Stimulated activated CD8-positive, alpha-beta memory T cell treated with anti-CD3 and anti-CD28 coated beads, Interleukin-7, amount 100 ng/mL, for 24 hours (primary cell): ENCODE measurements at regions not wholly inside any gene's neighbourhood (a gene's known extent, or its start where the extent isn't known, plus 50 kb on each side); places are given as distances from the start of the nearest gene placed in this dataset.

Source experiments
- DNase-seq: peaks from one replicate; pipeline ENCODE4 v3.0.0-alpha.2; 2020; ENCODE audit warnings: low read depth

DNA sequence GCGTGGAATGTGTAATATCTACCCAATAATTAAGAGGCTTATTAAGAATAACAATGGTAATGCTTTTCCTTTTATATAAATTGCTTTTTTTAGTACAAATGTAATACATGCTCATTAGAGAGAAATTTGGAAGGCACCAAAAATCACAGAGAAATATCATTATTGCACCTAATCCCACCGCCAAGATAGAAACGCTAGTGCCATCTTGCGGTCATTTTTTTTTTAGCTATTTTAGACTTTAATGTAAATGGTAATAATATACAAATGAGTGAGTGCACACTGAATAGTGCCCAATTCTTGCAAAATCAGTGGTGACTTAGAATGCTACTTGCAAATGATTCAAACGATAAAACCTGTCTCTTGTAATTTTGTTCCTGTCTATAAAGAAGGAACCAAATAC is 576.8 kb upstream of the TMEM132C start:
- no peak for DNase-seq

DNA sequence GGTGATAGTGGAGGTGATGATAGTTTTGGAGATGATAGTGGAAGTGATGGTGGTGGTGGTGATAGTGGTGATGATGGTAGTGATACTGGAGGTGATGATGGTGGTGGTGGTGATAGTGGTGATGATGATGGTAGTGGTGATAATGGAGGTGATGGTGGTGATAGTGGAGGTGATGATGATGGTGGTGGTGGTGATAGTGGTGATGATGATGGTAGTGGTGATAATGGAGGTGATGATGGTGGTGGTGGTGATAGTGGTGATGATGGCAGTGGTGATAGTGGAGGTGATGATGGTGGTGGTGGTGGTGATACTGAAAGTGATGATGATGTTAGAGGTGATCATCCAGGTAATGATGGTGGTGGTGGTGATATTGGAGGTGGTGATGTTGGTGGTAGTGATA is 570.0 kb upstream of the TMEM132C start:
- no peak for DNase-seq

- DNase-seq: no peak
Measured at GRCh38 chr12:127703026-127703425, 563.9 kb upstream of the TMEM132C start.

DNA sequence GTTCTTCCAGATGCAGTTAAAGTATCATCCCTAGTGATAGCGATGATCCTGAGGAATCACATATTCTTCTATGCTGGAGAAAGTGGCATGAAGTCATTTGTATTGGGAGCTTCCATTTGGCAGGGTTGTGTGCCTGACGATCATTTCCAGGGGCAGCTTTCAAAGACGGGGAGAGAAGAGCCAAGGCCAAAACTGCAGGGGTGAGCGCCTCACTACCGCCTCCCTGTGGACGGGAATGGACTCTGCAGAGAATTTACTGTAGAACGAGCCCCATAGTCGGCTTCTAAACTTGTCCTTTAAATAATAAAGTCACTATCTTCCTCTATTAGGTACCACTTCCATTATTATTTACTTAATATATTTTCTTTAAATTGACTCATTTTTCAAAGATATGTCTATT is 555.9 kb upstream of the TMEM132C start:
- DNase-seq: no peak

DNA sequence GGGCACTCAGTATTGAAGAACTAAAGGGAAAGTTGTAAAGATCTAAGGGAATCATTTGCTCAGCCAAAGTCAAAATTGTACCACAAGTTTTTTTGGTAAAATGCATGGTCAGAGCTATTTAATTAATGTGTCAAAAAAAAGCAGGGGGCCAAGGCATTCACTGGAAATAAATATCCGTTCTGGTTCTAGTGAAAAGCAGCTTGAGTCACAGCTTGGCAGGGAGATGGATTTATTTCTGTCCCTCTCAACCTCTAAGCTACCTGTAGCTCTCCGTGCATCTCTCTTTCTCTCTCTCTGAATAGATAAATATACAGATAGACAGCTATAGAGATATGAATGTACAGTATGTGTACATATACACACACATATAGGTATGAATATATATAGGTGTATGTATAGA is 554.4 kb upstream of the TMEM132C start:
- no peak for DNase-seq

DNA sequence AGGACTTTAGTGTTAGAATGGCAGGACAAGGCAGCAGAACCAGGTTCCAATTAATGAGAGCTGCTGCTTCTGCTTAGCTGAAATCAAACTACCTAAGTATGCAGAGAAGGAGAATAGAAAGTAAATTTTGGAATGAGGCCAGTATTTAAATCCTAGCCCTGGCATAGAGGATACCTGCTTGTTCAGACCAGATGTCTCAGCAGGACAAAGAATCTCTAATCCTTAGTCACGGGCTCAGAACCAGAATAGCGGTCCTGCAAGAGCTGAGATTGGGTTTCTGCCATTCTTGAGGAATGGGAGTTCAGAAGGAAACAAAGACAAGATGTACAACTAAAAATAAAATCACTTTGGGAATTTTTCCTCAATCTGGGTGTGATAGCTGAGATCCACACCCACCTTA is 550.8 kb upstream of the TMEM132C start:
- no peak for DNase-seq

GRCh38 chr12:127717278-127717677 is 549.7 kb upstream of the TMEM132C start:
- DNase-seq: no peak

GRCh38 chr12:127720334-127720733 is 546.6 kb upstream of the TMEM132C start:
- no peak for DNase-seq

DNA sequence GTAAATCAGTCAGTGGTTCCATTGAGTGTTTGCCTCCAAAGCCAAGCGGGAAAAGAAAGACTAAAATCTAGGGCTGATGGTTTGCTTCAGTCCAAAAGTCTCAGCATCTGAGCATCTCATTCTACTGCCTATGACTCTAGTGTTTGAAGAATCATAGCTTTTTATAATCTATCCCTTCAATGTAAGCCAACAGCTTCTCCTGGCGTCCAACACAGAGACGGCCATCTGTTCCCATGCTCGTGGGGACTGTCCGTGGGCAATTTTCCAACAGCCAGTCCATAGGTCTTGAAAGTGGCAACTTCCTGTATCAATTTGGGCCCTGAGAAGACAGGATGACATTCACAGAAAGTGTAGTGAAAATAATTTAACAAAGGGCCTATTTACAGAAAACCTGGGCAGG is 544.4 kb upstream of the TMEM132C start:
- no peak for DNase-seq

DNA sequence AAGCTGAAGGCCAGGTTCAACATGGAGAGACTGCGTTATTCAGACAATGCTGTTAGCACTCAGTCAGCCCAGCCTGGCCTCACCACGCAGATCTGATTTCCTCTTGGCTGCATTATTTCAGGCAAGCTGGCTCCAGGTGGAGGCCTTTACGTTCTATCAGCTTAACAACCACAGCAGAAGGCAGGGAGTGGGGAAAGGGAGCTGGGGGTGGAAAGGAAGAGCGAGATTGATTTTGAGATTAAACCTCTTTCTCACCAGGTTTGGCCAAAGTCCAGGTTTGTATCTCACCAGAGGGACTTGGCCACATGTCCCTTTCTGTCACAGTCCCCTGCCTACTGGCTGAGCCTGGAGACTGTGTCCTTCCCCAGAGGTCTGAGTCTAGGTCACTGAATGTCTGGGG is 543.7 kb upstream of the TMEM132C start:
- DNase-seq: no peak

DNA sequence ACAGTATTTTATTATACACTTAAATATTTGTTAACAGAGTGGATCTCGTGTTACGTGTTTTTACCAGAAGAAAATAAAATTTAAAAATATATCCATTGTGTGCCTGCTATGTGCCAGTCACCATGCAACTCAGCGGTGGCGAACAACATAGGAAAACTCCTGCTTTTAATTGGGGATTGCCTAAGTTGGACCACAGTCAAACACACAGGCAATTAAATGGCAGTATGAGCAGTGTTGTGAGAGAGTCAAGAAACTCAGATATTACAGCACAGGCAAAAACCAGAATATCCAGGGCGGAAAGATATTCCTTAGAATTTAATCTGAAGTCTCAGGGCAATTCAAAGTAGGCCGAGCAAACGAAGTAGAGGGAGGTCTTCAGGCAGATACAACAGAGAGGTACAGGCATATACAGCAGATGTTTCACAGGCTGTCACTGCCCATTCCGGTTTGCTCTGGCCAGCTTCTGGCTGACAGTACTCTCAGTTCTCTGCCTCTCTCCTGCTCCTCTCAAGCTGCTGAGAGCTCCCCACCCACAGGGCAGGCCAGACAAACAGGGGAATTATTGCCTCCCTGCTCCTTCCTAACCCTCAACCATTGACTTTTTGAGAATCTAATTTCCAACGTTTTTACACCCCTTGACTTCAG is 540.2 kb upstream of the TMEM132C start:
- no peak for DNase-seq

- DNase-seq: no peak
Measured at GRCh38 chr12:127728285-127728684, 538.7 kb upstream of the TMEM132C start.

- no peak for DNase-seq
Measured at GRCh38 chr12:127728729-127729128, 538.2 kb upstream of the TMEM132C start.

- no peak for DNase-seq
Measured at GRCh38 chr12:127729381-127729780, 537.6 kb upstream of the TMEM132C start.

- DNase-seq: no peak
Measured at GRCh38 chr12:127731657-127732056, 535.3 kb upstream of the TMEM132C start.

DNA sequence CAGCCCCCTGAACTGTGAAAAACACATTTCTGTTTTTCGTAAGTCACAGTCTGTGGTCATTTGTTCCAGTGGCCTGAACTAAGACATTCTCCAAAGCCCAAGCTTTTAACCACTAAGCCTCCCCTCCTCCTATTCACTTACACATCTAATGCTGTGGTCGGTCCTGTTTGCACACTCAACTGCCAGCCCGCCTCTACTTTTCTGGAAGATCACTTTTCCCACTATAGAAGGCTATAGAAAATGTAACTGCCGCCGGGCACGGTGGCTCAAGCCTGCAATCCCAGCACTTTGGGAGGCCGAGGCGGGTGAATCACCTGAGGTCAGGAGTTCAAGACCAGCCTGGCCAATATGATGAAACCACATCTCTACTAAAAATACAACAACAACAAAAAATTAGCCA is 524.7 kb upstream of the TMEM132C start:
- no peak for DNase-seq

DNA sequence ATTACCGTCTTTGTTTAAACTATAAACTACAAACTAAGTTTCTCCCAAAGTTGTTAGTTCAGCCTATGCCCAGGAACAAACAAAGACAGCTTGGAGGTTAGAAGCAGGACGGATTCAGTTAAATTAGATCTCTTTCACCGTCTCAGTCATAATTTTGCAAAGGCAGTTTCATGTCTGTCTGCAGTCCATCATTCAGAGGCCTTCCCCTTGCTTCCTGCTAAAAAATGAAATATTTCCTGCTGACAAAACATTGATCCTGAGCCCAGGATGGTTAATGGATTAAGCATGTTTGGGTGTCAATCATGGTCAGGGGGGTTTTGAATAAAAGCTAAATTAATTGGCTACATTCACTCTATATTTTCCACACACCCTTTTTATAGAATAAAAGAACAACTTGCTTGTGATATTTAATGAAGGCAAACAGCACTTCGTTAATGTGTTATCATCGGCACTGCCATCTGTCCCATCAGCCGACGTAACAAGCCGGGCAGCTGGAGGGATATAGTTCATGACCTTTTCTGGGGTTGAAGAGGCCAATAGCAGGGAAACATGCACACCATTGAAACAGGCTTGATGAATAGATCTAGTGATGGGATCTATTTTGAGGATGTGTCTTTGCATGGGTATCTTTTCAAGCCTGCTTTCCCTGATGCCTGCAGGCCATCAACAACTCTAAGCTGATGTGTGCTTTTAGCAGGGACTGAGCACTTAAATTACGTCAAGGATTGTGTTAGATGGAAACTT is 521.3 kb upstream of the TMEM132C start:
- no peak for DNase-seq

DNA sequence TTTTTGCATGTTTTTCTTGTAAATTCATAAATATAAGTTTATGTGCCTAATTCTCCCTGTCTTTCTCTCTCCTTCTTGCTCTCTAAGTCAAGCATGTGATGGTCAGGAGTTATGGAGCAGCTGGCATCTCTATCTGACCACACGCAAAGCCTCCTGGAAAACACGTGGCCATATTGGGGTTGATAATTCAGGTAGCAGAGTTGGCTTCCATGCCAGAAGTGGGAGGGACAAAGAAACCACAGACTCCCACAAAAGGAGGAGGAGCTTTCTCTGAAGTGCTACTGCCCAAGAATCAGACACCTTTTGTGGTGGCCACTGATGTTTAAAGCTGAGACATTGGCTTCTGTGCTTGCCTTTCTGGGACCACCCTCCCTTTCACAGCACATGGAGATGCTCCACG is 517.6 kb upstream of the TMEM132C start:
- DNase-seq: no peak

DNA sequence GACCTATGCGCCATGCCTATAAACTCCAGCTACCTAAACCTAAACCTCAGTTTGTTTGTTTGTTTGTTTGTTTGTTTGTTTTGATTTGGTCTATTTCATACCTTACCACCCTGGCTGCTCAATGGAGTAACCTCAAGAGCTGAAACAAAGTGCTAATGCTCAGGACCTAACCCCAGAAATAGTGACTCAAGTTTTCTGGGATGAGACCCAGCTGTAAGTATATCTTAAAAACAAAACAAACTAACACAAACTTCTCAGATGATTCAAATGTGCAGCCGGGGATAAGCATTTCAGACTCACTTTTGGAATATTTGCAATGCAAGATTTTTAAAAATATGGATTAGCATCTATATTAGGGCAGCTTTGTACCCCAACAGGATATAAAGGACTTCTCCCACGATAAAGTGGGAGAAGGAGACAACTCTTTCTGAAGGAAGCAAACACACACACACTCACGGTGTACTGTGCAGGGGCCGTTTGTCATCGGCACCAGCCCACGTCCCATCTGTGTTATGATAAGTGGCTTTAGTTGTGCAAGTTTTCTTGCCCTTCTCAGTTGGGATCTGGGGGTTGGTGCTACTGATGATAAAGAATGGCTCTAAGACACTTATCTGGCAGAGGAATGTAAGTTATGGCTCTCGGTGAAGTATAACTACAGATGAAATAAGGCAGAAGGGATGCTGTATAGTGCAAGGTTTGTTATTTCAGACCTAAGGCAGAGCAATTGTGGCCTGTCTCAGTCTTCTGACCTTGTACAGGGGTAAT is 516.7 kb upstream of the TMEM132C start:
- no peak for DNase-seq

DNA sequence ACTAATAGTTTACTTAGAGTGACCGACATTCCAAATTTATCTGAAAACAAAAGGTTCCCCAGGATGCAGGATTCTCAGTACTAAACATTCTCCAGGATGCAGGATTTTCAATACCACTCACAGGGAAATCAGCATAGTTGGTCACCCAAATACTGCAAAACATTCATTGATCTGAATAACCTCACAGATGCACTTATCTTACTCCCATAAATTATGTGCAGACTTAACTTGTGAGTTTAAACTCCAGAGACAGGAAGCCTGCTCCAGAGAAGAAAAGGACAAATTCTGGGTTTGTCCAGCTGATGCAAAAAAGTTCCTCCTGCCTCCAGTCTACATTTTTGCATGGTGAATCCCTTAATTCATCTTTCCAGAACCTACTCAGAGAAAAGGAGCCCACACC is 514.2 kb upstream of the TMEM132C start:
- no peak for DNase-seq

DNA sequence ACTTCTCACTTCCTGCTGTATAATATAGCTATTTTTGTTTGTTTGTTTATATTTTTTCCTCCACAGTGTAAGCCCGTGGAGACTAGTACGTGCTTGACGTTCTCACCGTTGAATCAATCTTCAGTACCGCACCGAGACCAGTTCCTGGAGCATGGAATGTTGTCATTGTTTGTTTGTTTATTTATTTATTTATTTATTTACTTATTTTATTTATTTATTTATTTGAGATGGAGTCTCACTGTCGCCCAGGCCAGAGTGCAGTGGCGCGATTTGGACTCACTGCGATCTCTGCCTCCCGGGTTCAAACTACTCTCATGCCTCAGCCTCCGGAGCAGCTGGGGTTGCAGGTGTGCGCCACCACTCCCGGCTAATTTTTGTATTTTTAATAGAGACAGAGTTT is 506.6 kb upstream of the TMEM132C start:
- DNase-seq: no peak

DNA sequence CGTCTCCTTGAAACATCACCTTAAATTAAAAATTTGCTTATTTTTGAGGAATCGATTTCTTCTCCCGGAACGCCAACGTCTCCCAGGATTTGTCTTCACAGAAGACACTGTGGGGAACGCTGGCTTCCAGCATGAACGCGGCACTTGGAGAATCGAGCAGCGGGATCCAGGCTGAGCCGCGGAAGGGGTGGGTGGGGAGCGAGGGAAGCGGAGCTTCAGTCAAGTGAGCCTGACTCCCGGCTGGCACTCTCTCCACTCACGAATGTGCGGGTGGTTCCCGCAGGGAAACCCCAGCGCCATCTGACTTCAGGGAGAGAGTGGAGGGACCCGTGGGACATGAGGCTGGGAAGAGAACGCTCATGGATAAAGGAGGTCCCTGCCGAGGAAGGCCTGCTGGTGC is 506.0 kb upstream of the TMEM132C start:
- DNase-seq: no peak

- DNase-seq: no peak
Measured at GRCh38 chr12:127761880-127762279, 505.1 kb upstream of the TMEM132C start.
